ENCODE measurements at regions not wholly inside any gene's neighbourhood (a gene's known extent, or its start where the extent isn't known, plus 50 kb on each side); places are given as distances from the start of the nearest gene placed in this dataset.

DNA sequence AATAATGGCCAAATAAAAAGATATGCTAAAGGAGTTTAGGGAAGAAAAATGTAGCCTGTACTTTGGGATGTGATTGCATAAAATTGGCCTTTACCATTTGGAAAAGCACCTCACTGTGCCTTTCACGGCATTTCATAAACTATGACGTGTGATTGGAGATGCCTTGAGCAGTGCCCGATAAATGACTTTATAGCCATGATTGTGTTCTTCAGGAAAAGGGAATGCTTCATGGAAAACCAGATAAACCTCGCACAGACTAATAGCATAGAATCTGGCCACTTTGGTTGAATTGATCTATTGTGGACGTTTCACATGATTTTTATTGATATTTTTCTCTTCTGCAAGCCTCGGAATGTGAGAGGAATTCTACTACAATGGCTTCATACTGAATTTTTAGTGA lies 502.0 kb upstream of the MKI67 start:
- Histone ChIP-seq H2AFZ (ENCODE audit: low read depth, low read length) (no peak overlapping the region), H3K9me3 (ENCODE audit: control insufficient read depth, low read length) (no peaks in the 10 kb centered on the region), H2BK15ac (ENCODE audit: low read depth, poor library complexity, severe bottlenecking) (no peak overlapping the region), H3K27me3 (ENCODE audit: control insufficient read depth in 1 of 2, insufficient read depth in 1 of 2, low read length in 2 of 2) (no peaks in the 10 kb centered on the region), H3K4me1 (ENCODE audit: control insufficient read depth, insufficient read depth, low read depth, low read length) (no peaks in the 10 kb centered on the region), H3K4me2 (ENCODE audit: low read length, poor library complexity, severe bottlenecking) (no peak overlapping the region), H2BK5ac (ENCODE audit: low read depth, low read length, poor library complexity, severe bottlenecking) (no peak overlapping the region), H3K4me3 (ENCODE audit: insufficient read depth in 1 of 2, low read depth in 1 of 2, low read length in 2 of 2) (no peak overlapping the region), H3K79me1 (replicated peaks; ENCODE audit: low read length, poor library complexity, severe bottlenecking) (no peaks in the 10 kb centered on the region), H4K91ac (ENCODE audit: low read length) (no peak overlapping the region), H3K14ac (ENCODE audit: low read length in 2 of 2) (no peak overlapping the region), H3K27ac (ENCODE audit: low read length, poor library complexity, severe bottlenecking) (no peak overlapping the region), H2BK120ac (ENCODE audit: low read depth, low read length) (no peak overlapping the region), H3K4ac (ENCODE audit: low read depth in 1 of 2, low read length in 2 of 2) (no peak overlapping the region), H3K23ac (ENCODE audit: low read length in 2 of 2) (no peak overlapping the region), H2AK5ac (ENCODE audit: low read length, severe bottlenecking) (no peak overlapping the region), H4K8ac (ENCODE audit: low read length) (no peak overlapping the region), H3K36me3 (ENCODE audit: control insufficient read depth in 1 of 2, insufficient read depth in 2 of 2, low read depth in 1 of 2, low read length in 2 of 2) (no peaks in the 10 kb centered on the region), H3K9ac (ENCODE audit: low read length) (no peak overlapping the region), H2BK12ac (ENCODE audit: low read length in 2 of 2) (no peak overlapping the region), H3K18ac (ENCODE audit: low read depth in 1 of 2, low read length in 2 of 2) (no peak overlapping the region)
- WGBS: 92% methylated on average over 6 of the region's 6 CpGs
- no peak for DNase-seq

DNA sequence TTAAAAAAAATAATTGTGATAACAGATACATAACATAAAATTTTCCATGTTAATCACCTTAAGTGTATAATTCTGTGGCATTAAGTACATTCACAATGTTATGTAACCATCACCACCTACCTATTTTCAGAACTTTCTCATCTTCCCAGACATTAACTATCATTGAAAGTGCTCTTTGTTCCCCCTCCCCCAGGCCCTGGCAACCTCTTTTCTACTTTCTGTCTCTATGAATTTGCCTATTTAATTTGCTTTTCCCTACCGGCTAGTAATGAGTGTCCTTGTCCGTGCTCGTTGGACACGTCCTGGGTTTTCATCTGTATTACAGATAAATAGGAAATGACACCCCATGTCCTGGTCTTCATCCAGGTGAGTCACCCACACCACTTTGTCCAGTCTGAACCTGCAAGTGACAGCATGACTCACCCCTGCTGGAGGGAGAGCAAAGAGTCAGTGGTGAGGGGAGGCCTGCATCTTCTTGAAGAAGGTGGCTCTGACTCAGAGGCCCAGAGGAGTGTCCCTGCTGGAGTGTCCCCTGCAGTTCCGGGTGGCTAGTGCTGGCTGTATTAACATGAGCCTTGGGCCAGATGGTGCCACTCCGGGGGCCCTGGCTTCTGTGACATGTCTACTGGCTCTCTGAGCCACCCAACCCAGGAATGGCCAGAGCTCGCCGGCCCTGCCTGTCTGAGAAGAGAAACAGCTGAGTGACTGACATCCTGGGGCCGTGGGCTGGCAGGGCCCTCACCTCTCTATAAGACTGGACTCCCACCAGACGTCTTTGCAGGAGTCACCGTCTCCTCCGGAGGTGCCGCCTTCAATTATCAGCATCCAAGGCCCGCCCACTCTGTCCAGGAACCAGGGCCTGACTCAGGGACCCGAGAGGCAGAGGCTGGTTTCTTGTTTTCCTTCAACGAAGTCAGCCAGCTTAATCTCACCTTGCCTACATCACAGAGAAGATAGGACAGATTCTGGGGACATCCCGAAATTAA lies 503.2 kb upstream of the MKI67 start:
- Histone ChIP-seq H3K4me3 (ENCODE audit: insufficient read depth in 1 of 2, low read depth in 1 of 2, low read length in 2 of 2) (no peak overlapping the region), H3K14ac (ENCODE audit: low read length in 2 of 2) (no peak overlapping the region), H3K36me3 (ENCODE audit: control insufficient read depth in 1 of 2, insufficient read depth in 2 of 2, low read depth in 1 of 2, low read length in 2 of 2) (no peaks in the 10 kb centered on the region), H3K4ac (ENCODE audit: low read depth in 1 of 2, low read length in 2 of 2) (no peak overlapping the region), H2BK120ac (ENCODE audit: low read depth, low read length) (no peak overlapping the region), H2BK5ac (ENCODE audit: low read depth, low read length, poor library complexity, severe bottlenecking) (no peak overlapping the region), H2AK5ac (ENCODE audit: low read length, severe bottlenecking) (no peak overlapping the region), H3K27me3 (ENCODE audit: control insufficient read depth in 1 of 2, insufficient read depth in 1 of 2, low read length in 2 of 2) (no peaks in the 10 kb centered on the region), H2BK15ac (ENCODE audit: low read depth, poor library complexity, severe bottlenecking) (no peak overlapping the region), H2BK12ac (ENCODE audit: low read length in 2 of 2) (no peak overlapping the region), H2AFZ (ENCODE audit: low read depth, low read length) (no peak overlapping the region), H3K9ac (ENCODE audit: low read length) (no peak overlapping the region), H3K9me3 (ENCODE audit: control insufficient read depth, low read length) (no peaks in the 10 kb centered on the region), H4K8ac (ENCODE audit: low read length) (no peak overlapping the region), H3K27ac (ENCODE audit: low read length, poor library complexity, severe bottlenecking) (no peak overlapping the region), H3K23ac (ENCODE audit: low read length in 2 of 2) (no peak overlapping the region), H4K91ac (ENCODE audit: low read length) (no peak overlapping the region), H3K4me2 (ENCODE audit: low read length, poor library complexity, severe bottlenecking) (no peak overlapping the region), H3K4me1 (ENCODE audit: control insufficient read depth, insufficient read depth, low read depth, low read length) (no peaks in the 10 kb centered on the region), H3K18ac (ENCODE audit: low read depth in 1 of 2, low read length in 2 of 2) (no peak overlapping the region), H3K79me1 (replicated peaks; ENCODE audit: low read length, poor library complexity, severe bottlenecking) (no peaks in the 10 kb centered on the region)
- WGBS: 58% methylated on average over 15 of the region's 17 CpGs
- no peak for DNase-seq

GRCh38 chr10:128630787-128631252 lies 504.6 kb upstream of the MKI67 start:
- no peak overlapping the region for H2BK5ac ChIP-seq (ENCODE audit: low read depth, low read length, poor library complexity, severe bottlenecking)
- WGBS: 85% methylated on average over 9 of the region's 12 CpGs
- H4K8ac ChIP-seq (ENCODE audit: low read length): no peak overlapping the region

DNA sequence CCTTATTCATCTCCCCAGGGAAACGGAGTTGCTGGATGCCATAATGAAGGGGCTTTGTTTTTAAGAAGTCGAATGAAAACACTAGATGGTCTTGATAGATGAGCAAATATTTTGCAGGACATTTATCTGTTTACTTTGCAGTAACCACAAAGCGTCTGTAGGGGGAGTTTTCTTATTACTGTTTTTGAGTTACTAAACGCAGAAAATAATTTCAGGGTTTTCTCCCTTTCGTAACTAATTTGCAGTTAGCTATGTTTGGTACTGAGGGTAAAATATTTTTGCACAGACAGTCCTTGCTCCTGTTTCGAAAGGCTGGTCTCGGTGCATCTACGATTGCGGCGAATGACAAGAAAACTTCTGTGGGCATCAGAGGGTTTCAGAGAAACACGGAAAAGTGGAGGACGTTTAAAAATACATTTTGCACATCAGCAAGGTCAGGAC lies 505.6 kb upstream of the MKI67 start:
- WGBS: 72% methylated on average over 12 of the region's 12 CpGs
- H3K4me3 ChIP-seq (ENCODE audit: insufficient read depth in 1 of 2, low read depth in 1 of 2, low read length in 2 of 2): peak overlapping the region in 1 of 2 experiments; percentile 16

More at GRCh38 chr10:128630787-128631252, 504.6 kb upstream of the MKI67 start:
- no peaks in the 10 kb centered on the region for H3K27me3 ChIP-seq (ENCODE audit: control insufficient read depth in 1 of 2, insufficient read depth in 1 of 2, low read length in 2 of 2)
- no peak overlapping the region for H2AK5ac ChIP-seq (ENCODE audit: low read length, severe bottlenecking)
- no peak overlapping the region for H3K14ac ChIP-seq (ENCODE audit: low read length in 2 of 2)
- H3K27ac ChIP-seq (ENCODE audit: low read length, poor library complexity, severe bottlenecking): no peak overlapping the region
- H3K4me1 ChIP-seq (ENCODE audit: control insufficient read depth, insufficient read depth, low read depth, low read length): no peaks in the 10 kb centered on the region
- no peak overlapping the region for H2BK15ac ChIP-seq (ENCODE audit: low read depth, poor library complexity, severe bottlenecking)
- H3K9me3 ChIP-seq (ENCODE audit: control insufficient read depth, low read length): no peaks in the 10 kb centered on the region
- no peak overlapping the region for H3K23ac ChIP-seq (ENCODE audit: low read length in 2 of 2)
- H2AFZ ChIP-seq (ENCODE audit: low read depth, low read length): no peak overlapping the region
- no peak overlapping the region for H4K91ac ChIP-seq (ENCODE audit: low read length)
- H2BK12ac ChIP-seq (ENCODE audit: low read length in 2 of 2): no peak overlapping the region
- no peak for DNase-seq
- H3K79me1 ChIP-seq (replicated peaks; ENCODE audit: low read length, poor library complexity, severe bottlenecking): no peaks in the 10 kb centered on the region
- no peak overlapping the region for H3K4me2 ChIP-seq (ENCODE audit: low read length, poor library complexity, severe bottlenecking)
- no peaks in the 10 kb centered on the region for H3K36me3 ChIP-seq (ENCODE audit: control insufficient read depth in 1 of 2, insufficient read depth in 2 of 2, low read depth in 1 of 2, low read length in 2 of 2)
- no peak overlapping the region for H3K4ac ChIP-seq (ENCODE audit: low read depth in 1 of 2, low read length in 2 of 2)
- H3K4me3 ChIP-seq (ENCODE audit: insufficient read depth in 1 of 2, low read depth in 1 of 2, low read length in 2 of 2): no peak overlapping the region
- peak overlapping the region; percentile 47 for H3K9ac ChIP-seq (ENCODE audit: low read length)
- no peak overlapping the region for H2BK120ac ChIP-seq (ENCODE audit: low read depth, low read length)
- no peak overlapping the region for H3K18ac ChIP-seq (ENCODE audit: low read depth in 1 of 2, low read length in 2 of 2)

More for the DNA sequence above, 505.6 kb upstream of the MKI67 start:
- no peaks in the 10 kb centered on the region for H3K27me3 ChIP-seq (ENCODE audit: control insufficient read depth in 1 of 2, insufficient read depth in 1 of 2, low read length in 2 of 2)
- H3K18ac ChIP-seq (ENCODE audit: low read depth in 1 of 2, low read length in 2 of 2): no peak overlapping the region
- H4K91ac ChIP-seq (ENCODE audit: low read length): no peak overlapping the region
- no peaks in the 10 kb centered on the region for H3K9me3 ChIP-seq (ENCODE audit: control insufficient read depth, low read length)
- H2BK5ac ChIP-seq (ENCODE audit: low read depth, low read length, poor library complexity, severe bottlenecking): no peak overlapping the region
- no peak overlapping the region for H3K4ac ChIP-seq (ENCODE audit: low read depth in 1 of 2, low read length in 2 of 2)
- H3K23ac ChIP-seq (ENCODE audit: low read length in 2 of 2): no peak overlapping the region
- H2BK120ac ChIP-seq (ENCODE audit: low read depth, low read length): no peak overlapping the region
- H2BK12ac ChIP-seq (ENCODE audit: low read length in 2 of 2): no peak overlapping the region
- no peak overlapping the region for H2AK5ac ChIP-seq (ENCODE audit: low read length, severe bottlenecking)
- no peak overlapping the region for H3K14ac ChIP-seq (ENCODE audit: low read length in 2 of 2)
- no peak overlapping the region for H3K4me2 ChIP-seq (ENCODE audit: low read length, poor library complexity, severe bottlenecking)
- H3K79me1 ChIP-seq (replicated peaks; ENCODE audit: low read length, poor library complexity, severe bottlenecking): no peaks in the 10 kb centered on the region
- H3K4me1 ChIP-seq (ENCODE audit: control insufficient read depth, insufficient read depth, low read depth, low read length): no peaks in the 10 kb centered on the region
- no peaks in the 10 kb centered on the region for H3K36me3 ChIP-seq (ENCODE audit: control insufficient read depth in 1 of 2, insufficient read depth in 2 of 2, low read depth in 1 of 2, low read length in 2 of 2)
- H3K27ac ChIP-seq (ENCODE audit: low read length, poor library complexity, severe bottlenecking): no peak overlapping the region
- DNase-seq: peak; percentile 16
- peak overlapping the region; percentile 47 for H3K9ac ChIP-seq (ENCODE audit: low read length)
- H4K8ac ChIP-seq (ENCODE audit: low read length): no peak overlapping the region
- no peak overlapping the region for H2AFZ ChIP-seq (ENCODE audit: low read depth, low read length)
- H2BK15ac ChIP-seq (ENCODE audit: low read depth, poor library complexity, severe bottlenecking): no peak overlapping the region

Measured in mesenchymal stem cell (in vitro differentiated cells and primary cell).